ENCODE measurements at regions not wholly inside any gene's neighbourhood (a gene's known extent, or its start where the extent isn't known, plus 50 kb on each side); places are given as distances from the start of the nearest gene placed in this dataset.

- DNase-seq = no peak
Observed at GRCh38 chrX:65034292-65034667, 58.0 kb upstream of the ZC4H2 start.

Measured in hindlimb muscle (tissue), 1 donor.